ENCODE measurements at regions not wholly inside any gene's neighbourhood (a gene's known extent, or its start where the extent isn't known, plus 50 kb on each side); places are given as distances from the start of the nearest gene placed in this dataset.

DNA sequence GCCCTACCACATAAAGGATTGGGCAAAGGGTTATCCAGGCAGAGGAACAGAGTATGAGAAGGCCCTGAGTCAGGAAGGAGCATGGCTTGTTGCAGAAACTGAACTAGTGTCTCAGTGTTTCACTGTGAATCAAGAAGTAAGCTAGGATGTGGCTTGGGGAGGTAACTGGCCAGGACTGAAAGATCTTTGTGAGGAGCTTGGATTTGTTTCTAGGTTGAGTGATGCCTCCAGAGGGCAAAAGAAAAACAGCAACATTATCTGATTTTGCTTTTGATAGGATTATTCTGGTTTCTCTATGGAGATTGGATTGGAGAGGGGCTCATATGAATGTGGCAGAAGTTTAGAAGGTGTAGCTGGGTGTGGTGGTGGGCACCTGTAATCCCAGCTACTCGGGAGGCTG, 137.9 kb upstream of the HDAC9 start:
- TF ChIP-seq POLR2A (IDR thresholded peaks at IDR 0.05): no peak
- TF ChIP-seq, protein P1, sequence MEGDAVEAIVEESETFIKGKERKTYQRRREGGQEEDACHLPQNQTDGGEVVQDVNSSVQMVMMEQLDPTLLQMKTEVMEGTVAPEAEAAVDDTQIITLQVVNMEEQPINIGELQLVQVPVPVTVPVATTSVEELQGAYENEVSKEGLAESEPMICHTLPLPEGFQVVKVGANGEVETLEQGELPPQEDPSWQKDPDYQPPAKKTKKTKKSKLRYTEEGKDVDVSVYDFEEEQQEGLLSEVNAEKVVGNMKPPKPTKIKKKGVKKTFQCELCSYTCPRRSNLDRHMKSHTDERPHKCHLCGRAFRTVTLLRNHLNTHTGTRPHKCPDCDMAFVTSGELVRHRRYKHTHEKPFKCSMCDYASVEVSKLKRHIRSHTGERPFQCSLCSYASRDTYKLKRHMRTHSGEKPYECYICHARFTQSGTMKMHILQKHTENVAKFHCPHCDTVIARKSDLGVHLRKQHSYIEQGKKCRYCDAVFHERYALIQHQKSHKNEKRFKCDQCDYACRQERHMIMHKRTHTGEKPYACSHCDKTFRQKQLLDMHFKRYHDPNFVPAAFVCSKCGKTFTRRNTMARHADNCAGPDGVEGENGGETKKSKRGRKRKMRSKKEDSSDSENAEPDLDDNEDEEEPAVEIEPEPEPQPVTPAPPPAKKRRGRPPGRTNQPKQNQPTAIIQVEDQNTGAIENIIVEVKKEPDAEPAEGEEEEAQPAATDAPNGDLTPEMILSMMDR (IDR thresholded peaks at IDR 0.05): no peak
